ENCODE measurements at regions not wholly inside any gene's neighbourhood (a gene's known extent, or its start where the extent isn't known, plus 50 kb on each side); places are given as distances from the start of the nearest gene placed in this dataset.

GRCh38 chr6:72476646-72477045 lies 145.2 kb upstream of the KCNQ5 start:
- BruUV-seq (replicated peaks) = no TSS peak
- Histone ChIP-seq H3K4me1 (ENCODE audit: control insufficient read depth, insufficient read depth, low read length) (no peaks in the 10 kb centered on the region), H3K4ac (ENCODE audit: low read depth, low read length) (no peak overlapping the region), H3K79me1 (ENCODE audit: low read depth in 1 of 2, low read length in 2 of 2) (no peaks in the 10 kb centered on the region), H4K20me1 (ENCODE audit: insufficient read depth, low read length) (no peaks in the 10 kb centered on the region), H3K9me1 (ENCODE audit: insufficient read depth, low read length) (no peaks in the 10 kb centered on the region), H3K9me3 (ENCODE audit: control insufficient read depth, insufficient read depth, low read length) (no peaks in the 10 kb centered on the region), H3K23ac (ENCODE audit: low read depth, low read length) (no peak overlapping the region), H4K91ac (ENCODE audit: insufficient read depth, low read depth, low read length) (no peak overlapping the region), H2AK9ac (replicated peaks; ENCODE audit: low read depth, low read length, poor library complexity) (no peak overlapping the region), H3K36me3 (ENCODE audit: control insufficient read depth, insufficient read depth, low read length) (no peaks in the 10 kb centered on the region), H3K9ac (ENCODE audit: low read depth, low read length) (no peak overlapping the region), H3K4me2 (ENCODE audit: low read depth, low read length) (no peak overlapping the region), H2BK20ac (ENCODE audit: low read depth, low read length) (no peak overlapping the region), H3K56ac (ENCODE audit: extremely low read depth, insufficient read depth, low read length) (no peak overlapping the region), H4K8ac (ENCODE audit: low read depth in 2 of 2, low read length in 2 of 2) (no peak overlapping the region), H3K27ac (ENCODE audit: insufficient read depth, low read length) (no peak overlapping the region), H2AK5ac (ENCODE audit: low read depth, low read length) (no peak overlapping the region), H3K14ac (replicated peaks; ENCODE audit: low read depth, low read length) (no peak overlapping the region), H2BK15ac (ENCODE audit: low read depth, low read length) (no peak overlapping the region), H2AFZ (replicated peaks; ENCODE audit: low read length, poor library complexity) (no peak overlapping the region), H4K5ac (ENCODE audit: low read depth, low read length) (no peak overlapping the region), H2BK5ac (ENCODE audit: low read depth, low read length, poor library complexity, severe bottlenecking) (no peak overlapping the region), H3K4me3 (ENCODE audit: insufficient read depth, low read depth, low read length) (no peak overlapping the region), H3K27me3 (ENCODE audit: control insufficient read depth, insufficient read depth, low read length) (no peaks in the 10 kb centered on the region), H2BK120ac (ENCODE audit: low read depth, low read length) (no peak overlapping the region), H3K18ac (ENCODE audit: low read depth, low read length) (no peak overlapping the region)
- dilution Hi-C loops (cut with HindIII; ENCODE audit: low sequenced_read_pairs, unreplicated experiment) (no loop called here), in situ Hi-C loops (cut with MboI; ENCODE audit: low sequenced_read_pairs) (no loop called here), intact Hi-C loops (cut with micrococcal nuclease) (no loop called here)
- ATAC-seq (ENCODE audit: low read depth) (no peak), DNase-seq (no peak)
- TF ChIP-seq MAFK (IDR thresholded peaks at IDR 0.05; ENCODE audit: low read depth, low read length) (no peak), CTCF (conservative IDR thresholded peaks at IDR 0.05; ENCODE audit: low read depth, low read length) (no peak), RCOR1 (IDR thresholded peaks at IDR 0.05; ENCODE audit: insufficient replicate concordance, low read length) (no peak), FOS (IDR thresholded peaks at IDR 0.05; ENCODE audit: low read depth, low read length) (no peak), SMC3 (IDR thresholded peaks at IDR 0.05; ENCODE audit: low read depth, low read length) (no peak)
- CTCF ChIA-PET = interaction anchor here (1.1 kb wide), 1 partner anchor 52 kb away, joined by 4 read pairs; no protein-coding TSS in a partner anchor
- no CpG with 5 or more reads among the region's 6 CpGs for WGBS, 2 experiments (ENCODE audit: extremely low coverage in 2 of 2, insufficient read length in 1 of 2)
- POLR2A ChIA-PET (ENCODE audit: unreplicated experiment) = no interaction called here
